Neutrophil (primary cell): ENCODE measurements at regions not wholly inside any gene's neighbourhood (a gene's known extent, or its start where the extent isn't known, plus 50 kb on each side); places are given as distances from the start of the nearest gene placed in this dataset.
"Not testable (repeated sequence)": the region's sequence is repeated elsewhere in the genome, so short reads cannot be mapped to it uniquely, and the experiment has no call there.

ENCODE experiments used
- H3K27ac ChIP-seq: fragments of 200-600 bp; sonication (generic); 2 replicates; pipeline ENCODE4 v1.5.1; 2016; ENCODE audit warnings: mild to moderate bottlenecking, moderate library complexity
- H3K27me3 ChIP-seq: fragments of 200-600 bp; sonication (generic); 2 replicates; pipeline ENCODE4 v1.6.0; 2016; ENCODE audit warnings: mild to moderate bottlenecking
- H3K36me3 ChIP-seq: fragments of 200-600 bp; sonication (generic); 2 replicates; pipeline ENCODE4 v1.5.1; 2017
- H3K4me1 ChIP-seq, 2 experiments: fragments of 200-600 bp in 1 of 2; sonication (generic) in 1 of 2; 1 replicate in 1 of 2; 2 replicates in 1 of 2; pipeline versions ENCODE4 v1.5.1 to v1.6.1; 2013 to 2016; ENCODE audit warnings: low read depth in 1 of 2, low read length in 1 of 2, mild to moderate bottlenecking in 1 of 2, moderate library complexity in 1 of 2; ENCODE audit not compliant: control insufficient read depth in 1 of 2, insufficient read depth in 1 of 2
- H3K4me3 ChIP-seq, 2 experiments: fragments of 200-600 bp in 1 of 2; sonication (generic) in 1 of 2; 1 replicate in 1 of 2; 2 replicates in 1 of 2; pipeline ENCODE4 v1.5.1; 2013 to 2016; ENCODE audit warnings: low read depth in 1 of 2, low read length in 1 of 2, mild to moderate bottlenecking in 1 of 2, moderate library complexity in 1 of 2
- H3K9me3 ChIP-seq: fragments of 200-600 bp; sonication (generic); 2 replicates; pipeline ENCODE4 v1.5.1; 2016

DNA sequence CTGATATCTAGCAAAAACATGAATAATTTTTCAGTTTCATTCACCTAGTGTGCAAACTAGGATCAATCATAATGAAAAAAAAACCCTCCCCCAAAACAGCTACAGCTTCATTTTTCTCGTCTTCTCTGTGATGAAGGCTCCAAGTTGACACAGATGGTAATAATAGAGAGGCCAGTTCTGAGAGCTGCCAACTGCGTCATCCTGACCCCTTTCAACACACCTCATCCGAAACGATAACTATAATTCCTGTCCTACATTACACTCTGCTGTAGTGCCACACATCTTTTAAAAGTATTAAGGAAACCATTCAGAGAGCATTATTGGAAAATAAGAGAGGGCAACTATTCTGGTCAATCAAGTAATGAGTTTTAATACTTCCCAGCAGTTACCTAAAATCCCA lies 962.3 kb upstream of the ADAMTS5 start:
- H3K4me1 ChIP-seq, H3K9me3 ChIP-seq, H3K36me3 ChIP-seq, H3K4me3 ChIP-seq, H3K27me3 ChIP-seq, H3K27ac ChIP-seq: not testable (repeated sequence)

DNA sequence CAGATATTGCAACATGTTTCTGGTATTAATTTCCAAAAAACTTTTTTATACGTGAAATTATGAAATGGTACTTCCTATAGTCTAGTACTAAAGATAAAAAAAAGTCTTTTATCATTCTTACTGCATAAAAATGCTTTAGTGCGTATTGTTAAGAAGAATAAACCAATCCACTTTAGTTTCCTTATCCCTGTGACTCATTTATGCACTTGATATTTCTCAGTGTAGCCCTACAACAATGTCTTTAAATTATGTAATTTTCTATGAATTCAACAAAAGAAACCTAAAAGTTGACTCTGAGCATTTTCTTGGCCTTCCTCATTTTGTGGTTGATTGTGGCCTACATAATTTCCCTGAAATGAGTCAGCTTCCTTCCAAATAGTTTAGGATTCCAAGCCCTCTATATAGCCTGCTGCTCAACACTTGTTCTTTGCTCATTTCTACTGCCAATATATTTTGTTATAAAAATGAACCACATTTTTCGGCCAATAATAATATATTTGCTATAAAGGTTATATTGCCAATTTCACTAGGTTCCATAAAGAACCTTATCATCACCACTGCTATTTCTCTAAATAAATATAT lies 961.7 kb upstream of the ADAMTS5 start:
- H3K4me1 ChIP-seq, H3K27ac ChIP-seq, H3K27me3 ChIP-seq, H3K36me3 ChIP-seq, H3K9me3 ChIP-seq, H3K4me3 ChIP-seq: not testable (repeated sequence)

DNA sequence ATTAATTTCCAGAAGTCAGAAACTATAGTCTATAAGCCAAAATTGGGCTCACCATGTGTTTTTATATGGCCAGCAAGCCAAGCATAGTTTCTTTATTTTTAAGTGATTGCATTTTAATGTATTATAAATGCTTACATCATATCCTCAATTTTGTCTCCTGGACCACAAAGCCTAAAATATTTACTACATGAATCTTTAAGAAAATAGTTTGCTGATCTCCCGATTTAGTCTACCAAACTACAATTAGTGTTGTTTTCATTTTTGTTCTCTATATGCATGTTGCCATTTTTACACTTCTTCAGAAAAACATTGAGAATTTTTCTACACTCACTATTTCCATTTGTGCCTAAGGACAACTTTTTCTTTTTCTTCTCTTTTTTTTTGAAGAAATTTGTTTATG lies 954.5 kb upstream of the ADAMTS5 start:
- H3K9me3 ChIP-seq, H3K36me3 ChIP-seq, H3K4me3 ChIP-seq, H3K4me1 ChIP-seq, H3K27ac ChIP-seq, H3K27me3 ChIP-seq: not testable (repeated sequence)

- not testable (repeated sequence) for H3K36me3 ChIP-seq, H3K4me3 ChIP-seq, H3K4me1 ChIP-seq, H3K9me3 ChIP-seq, H3K27ac ChIP-seq, H3K27me3 ChIP-seq
Measured at GRCh38 chr21:27917966-27918365, 951.1 kb upstream of the ADAMTS5 start.

- not testable (repeated sequence) for H3K36me3 ChIP-seq, H3K27ac ChIP-seq, H3K9me3 ChIP-seq, H3K4me3 ChIP-seq, H3K4me1 ChIP-seq, H3K27me3 ChIP-seq
Measured at GRCh38 chr21:27916326-27916725, 949.4 kb upstream of the ADAMTS5 start.

DNA sequence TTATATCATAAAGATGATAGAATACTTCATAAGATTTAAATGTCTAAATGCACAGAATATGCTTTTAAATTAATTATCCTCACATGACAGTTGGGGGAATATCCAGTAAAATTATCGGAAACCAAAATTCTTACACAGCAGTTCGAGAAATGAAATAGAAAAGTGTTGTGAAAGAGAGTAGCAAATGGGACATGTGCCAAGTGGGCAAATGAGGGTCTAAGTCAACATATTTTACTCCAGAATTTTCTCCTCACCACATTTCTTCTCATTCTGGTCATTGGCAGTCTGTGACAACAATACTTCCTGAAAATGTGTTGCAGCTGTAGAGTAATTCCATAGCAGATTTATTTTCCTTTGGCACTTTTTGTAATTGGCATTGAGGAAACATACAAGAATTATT lies 945.2 kb upstream of the ADAMTS5 start:
- H3K9me3 ChIP-seq, H3K4me3 ChIP-seq, H3K36me3 ChIP-seq, H3K27ac ChIP-seq, H3K27me3 ChIP-seq, H3K4me1 ChIP-seq: not testable (repeated sequence)

DNA sequence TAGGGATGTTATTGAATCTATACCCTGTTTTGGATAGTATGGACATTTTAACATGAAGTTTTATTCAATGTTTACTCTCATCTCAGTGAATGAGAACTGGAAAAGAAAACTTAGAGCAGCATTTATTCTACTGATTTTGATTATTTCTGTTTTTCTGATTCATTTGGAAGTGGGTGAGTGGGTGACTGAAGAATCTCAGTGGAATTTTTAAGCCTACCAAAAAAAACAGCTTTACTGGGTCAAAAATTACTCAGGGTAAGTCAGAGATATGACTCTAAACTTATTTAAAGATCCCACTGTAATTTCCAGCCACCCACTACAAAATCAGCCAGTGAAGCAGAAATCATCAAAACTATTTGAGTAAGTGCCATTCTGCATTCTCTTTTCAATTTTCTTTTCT lies 942.6 kb upstream of the ADAMTS5 start:
- H3K4me3 ChIP-seq, H3K27me3 ChIP-seq, H3K27ac ChIP-seq, H3K36me3 ChIP-seq, H3K4me1 ChIP-seq, H3K9me3 ChIP-seq: not testable (repeated sequence)

DNA sequence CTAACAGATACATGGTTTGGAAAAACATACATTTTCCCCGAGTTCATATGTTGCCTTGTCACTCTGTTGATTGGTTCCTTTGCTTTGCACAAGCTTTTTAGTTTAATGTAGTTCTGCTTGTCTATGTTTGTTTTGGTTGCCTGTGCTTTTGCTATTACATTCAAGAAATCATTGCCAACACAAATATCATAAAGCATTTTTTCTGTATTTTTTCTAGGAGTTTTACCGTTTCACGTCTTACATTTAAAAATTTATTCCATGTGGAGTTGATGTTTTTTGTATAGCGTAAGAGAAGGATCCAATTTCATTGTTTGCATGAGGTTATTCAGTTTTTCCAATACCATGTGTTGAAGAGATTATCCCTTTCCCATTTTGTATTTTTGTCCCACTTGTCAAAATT lies 941.9 kb upstream of the ADAMTS5 start:
- not testable (repeated sequence) for H3K9me3 ChIP-seq, H3K4me3 ChIP-seq, H3K27me3 ChIP-seq, H3K36me3 ChIP-seq, H3K4me1 ChIP-seq, H3K27ac ChIP-seq

- not testable (repeated sequence) for H3K36me3 ChIP-seq, H3K9me3 ChIP-seq, H3K4me1 ChIP-seq, H3K27me3 ChIP-seq, H3K27ac ChIP-seq, H3K4me3 ChIP-seq
Measured at GRCh38 chr21:27902904-27903303, 936.0 kb upstream of the ADAMTS5 start.

DNA sequence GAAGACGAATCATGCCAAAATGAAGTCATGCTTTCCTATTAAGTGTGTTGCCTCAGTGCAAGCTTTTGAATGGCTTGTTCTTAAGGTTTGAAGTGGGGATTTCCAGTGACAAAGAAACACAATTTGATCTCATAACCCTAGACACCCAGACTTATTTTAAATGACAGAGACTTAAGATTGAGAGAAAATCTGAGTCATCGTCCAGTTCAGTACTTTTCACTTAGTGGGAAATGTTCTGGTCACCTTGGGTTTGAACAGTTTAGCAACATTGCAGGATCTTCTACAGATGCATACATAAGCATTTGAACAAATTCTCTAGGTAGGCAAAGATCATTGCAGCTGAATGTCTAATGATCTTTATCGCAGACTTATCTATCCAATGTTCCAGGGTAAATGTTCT lies 926.7 kb upstream of the ADAMTS5 start:
- H3K4me3 ChIP-seq, H3K36me3 ChIP-seq, H3K4me1 ChIP-seq: not testable (repeated sequence)

GRCh38 chr21:27891495-27891894 lies 924.6 kb upstream of the ADAMTS5 start:
- H3K36me3 ChIP-seq, H3K4me3 ChIP-seq, H3K27ac ChIP-seq, H3K9me3 ChIP-seq, H3K4me1 ChIP-seq, H3K27me3 ChIP-seq: not testable (repeated sequence)

More for the DNA sequence above, 926.7 kb upstream of the ADAMTS5 start:
- not testable (repeated sequence) for H3K9me3 ChIP-seq, H3K27ac ChIP-seq, H3K27me3 ChIP-seq

DNA sequence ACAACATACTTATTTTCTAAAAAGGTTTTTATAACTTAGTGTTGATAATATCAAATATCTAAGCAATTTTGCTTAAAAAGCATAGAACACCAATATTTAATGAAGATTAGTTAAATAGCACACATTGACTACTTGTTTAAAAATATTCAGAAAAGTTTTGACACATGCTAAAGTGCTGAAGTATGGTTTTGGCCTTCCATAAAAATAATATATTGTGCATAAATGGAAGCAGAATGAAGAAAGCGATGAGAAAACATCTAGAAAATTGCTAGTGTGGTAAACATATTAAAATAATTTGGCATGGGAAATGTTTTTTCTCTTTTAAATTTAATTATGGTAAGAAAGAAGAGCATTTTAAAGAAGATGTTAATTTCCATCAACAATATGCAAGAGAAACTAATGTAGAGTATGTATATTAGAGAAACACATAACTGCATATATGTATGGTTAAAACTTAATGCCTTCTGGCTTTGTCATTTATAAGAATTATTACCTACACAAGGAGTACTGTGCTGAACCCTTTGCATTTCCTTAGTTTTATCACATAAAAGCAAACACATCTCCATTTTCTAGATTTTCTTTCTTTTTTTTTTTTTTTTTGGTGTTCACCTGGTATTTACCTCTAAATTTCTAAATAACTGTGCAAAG lies 921.0 kb upstream of the ADAMTS5 start:
- H3K36me3 ChIP-seq, H3K4me1 ChIP-seq, H3K4me3 ChIP-seq, H3K27ac ChIP-seq, H3K27me3 ChIP-seq, H3K9me3 ChIP-seq: not testable (repeated sequence)
